CD8-positive, alpha-beta memory T cell (primary cell): ENCODE measurements at regions not wholly inside any gene's neighbourhood (a gene's known extent, or its start where the extent isn't known, plus 50 kb on each side); places are given as distances from the start of the nearest gene placed in this dataset.
"Not testable (repeated sequence)": the region's sequence is repeated elsewhere in the genome, so short reads cannot be mapped to it uniquely, and the experiment has no call there.

ENCODE experiments used
- CTCF ChIA-PET: fragments of 350-600 bp; sonication (Branson Sonifier 250); formaldehyde crosslinking; loops from one replicate; lab custom pipeline; 2021; ENCODE audit warnings: antibody characterized with exemption; lab: Charles Lee
- POLR2A ChIA-PET: fragments of 350-600 bp; sonication (Branson Sonifier 250); formaldehyde crosslinking; loops from one replicate; lab custom pipeline; 2021; ENCODE audit warnings: antibody characterized with exemption; lab: Charles Lee
- DNase-seq, 5 donors: peaks; one replicate each; pipeline versions ENCODE4 v3.0.0 to v3.0.0-alpha.2; 2020 to 2022; ENCODE audit warnings: mixed read lengths in 1 of 5
- H3K27ac ChIP-seq: one replicate; pipeline ENCODE4 v1.7.0; 2013; ENCODE audit warnings: low read depth, mild to moderate bottlenecking, low read length, moderate library complexity
- H3K27me3 ChIP-seq: 2 replicates; pipeline ENCODE4 v1.7.0; 2013; ENCODE audit warnings: low read length, mild to moderate bottlenecking; ENCODE audit not compliant: insufficient read depth, poor library complexity, severe bottlenecking
- H3K36me3 ChIP-seq: 2 replicates; pipeline ENCODE4 v1.7.0; 2013; ENCODE audit warnings: mild to moderate bottlenecking, low read length, moderate library complexity; ENCODE audit not compliant: insufficient read depth
- H3K4me1 ChIP-seq: 2 replicates; pipeline ENCODE4 v1.7.0; 2013; ENCODE audit warnings: mild to moderate bottlenecking, low read length, moderate library complexity; ENCODE audit not compliant: insufficient read depth
- H3K4me3 ChIP-seq: 2 replicates; pipeline ENCODE4 v1.7.0; 2013; ENCODE audit warnings: mild to moderate bottlenecking, low read length
- H3K9me3 ChIP-seq: 2 replicates; pipeline ENCODE4 v1.7.0; 2013; ENCODE audit warnings: mild to moderate bottlenecking, low read length
- H3K27ac Mint-ChIP-seq, 8 donors: one replicate each; pipeline ENCODE4 v1.8.0; 2020 to 2021; ENCODE audit warnings: mixed read lengths in 8 of 8, mild to moderate bottlenecking in 6 of 8, inconsistent platforms in 3 of 8, moderate library complexity in 3 of 8
- H3K27me3 Mint-ChIP-seq, 2 donors: one replicate each; pipeline ENCODE4 v1.8.0; 2020 to 2021; ENCODE audit warnings: mixed read lengths in 2 of 2, mild to moderate bottlenecking in 1 of 2, moderate library complexity in 1 of 2
- H3K36me3 Mint-ChIP-seq, 3 donors: one replicate each; pipeline ENCODE4 v1.8.0; 2020 to 2021; ENCODE audit warnings: mixed read lengths in 3 of 3, inconsistent platforms in 1 of 3, mild to moderate bottlenecking in 1 of 3
- H3K4me1 Mint-ChIP-seq, 3 donors: one replicate each; pipeline ENCODE4 v1.8.0; 2020 to 2021; ENCODE audit warnings: mixed read lengths in 3 of 3, inconsistent platforms in 1 of 3, mild to moderate bottlenecking in 1 of 3
- H3K4me3 Mint-ChIP-seq, 7 donors: one replicate each; pipeline ENCODE4 v1.8.0; 2020 to 2021; ENCODE audit warnings: mixed read lengths in 7 of 7, mild to moderate bottlenecking in 6 of 7, moderate library complexity in 4 of 7, inconsistent platforms in 2 of 7
- H3K9me3 Mint-ChIP-seq, 5 donors: one replicate each; pipeline ENCODE4 v1.8.0; 2020 to 2022; ENCODE audit warnings: mixed read lengths in 5 of 5, mild to moderate bottlenecking in 3 of 5, moderate library complexity in 2 of 5, inconsistent platforms in 1 of 5

- Histone ChIP-seq H3K4me1 (no peaks in the 10 kb centered on the region), H3K27ac (no peak overlapping the region), H3K36me3 (no peaks in the 10 kb centered on the region), H3K4me3 (no peak overlapping the region), H3K27me3 (no peaks in the 10 kb centered on the region), H3K9me3 (no peaks in the 10 kb centered on the region)
- DNase-seq = no peak
- Mint-ChIP-seq H3K4me3 (no peak overlapping the region), H3K27ac (no peak overlapping the region), H3K9me3 (peaks cover 0 to 9% (median 3%) of the 10 kb centered on the region in 5 donors), H3K4me1 (no peaks in the 10 kb centered on the region), H3K27me3 (no peaks in the 10 kb centered on the region), H3K36me3 (no peaks in the 10 kb centered on the region)
- CTCF ChIA-PET = no interaction called here
- POLR2A ChIA-PET = no interaction called here
Observed at GRCh38 chr3:26293329-26293844, 329.2 kb upstream of the LRRC3B start.

GRCh38 chr3:26307192-26307591, 315.4 kb upstream of the LRRC3B start:
- no peaks in the 10 kb centered on the region for H3K4me1 Mint-ChIP-seq
- no peaks in the 10 kb centered on the region for H3K9me3 ChIP-seq
- no peak overlapping the region for H3K4me3 Mint-ChIP-seq
- no peaks in the 10 kb centered on the region for H3K4me1 ChIP-seq
- H3K36me3 Mint-ChIP-seq = no peaks in the 10 kb centered on the region
- no peak overlapping the region for H3K27ac Mint-ChIP-seq
- H3K27me3 ChIP-seq = no peaks in the 10 kb centered on the region
- no peak overlapping the region for H3K4me3 ChIP-seq
- no peaks in the 10 kb centered on the region for H3K27me3 Mint-ChIP-seq
- ChIA-PET POLR2A (no interaction called here), CTCF (no interaction called here)
- H3K36me3 ChIP-seq = no peaks in the 10 kb centered on the region
- DNase-seq = no peak
- peaks cover 0 to 23% (median 8%) of the 10 kb centered on the region in 5 donors for H3K9me3 Mint-ChIP-seq
- no peak overlapping the region for H3K27ac ChIP-seq

GRCh38 chr3:26307787-26308186, 314.8 kb upstream of the LRRC3B start:
- Mint-ChIP-seq H3K9me3 (peaks cover 0 to 18% (median 8%) of the 10 kb centered on the region in 5 donors), H3K4me1 (no peaks in the 10 kb centered on the region), H3K4me3 (no peak overlapping the region), H3K27me3 (no peaks in the 10 kb centered on the region), H3K36me3 (no peaks in the 10 kb centered on the region), H3K27ac (no peak overlapping the region)
- no peak for DNase-seq
- POLR2A ChIA-PET = no interaction called here
- Histone ChIP-seq H3K4me3 (no peak overlapping the region), H3K27me3 (no peaks in the 10 kb centered on the region), H3K4me1 (no peaks in the 10 kb centered on the region), H3K9me3 (no peaks in the 10 kb centered on the region), H3K36me3 (no peaks in the 10 kb centered on the region), H3K27ac (no peak overlapping the region)
- CTCF ChIA-PET = no interaction called here

- no peaks in the 10 kb centered on the region for H3K9me3 ChIP-seq
- Mint-ChIP-seq H3K9me3 (peaks cover 0 to 21% (median 8%) of the 10 kb centered on the region in 5 donors), H3K36me3 (no peaks in the 10 kb centered on the region), H3K4me1 (no peaks in the 10 kb centered on the region), H3K27ac (no peak overlapping the region), H3K4me3 (no peak overlapping the region), H3K27me3 (no peaks in the 10 kb centered on the region)
- no peaks in the 10 kb centered on the region for H3K27me3 ChIP-seq
- H3K4me3 ChIP-seq = no peak overlapping the region
- no peak for DNase-seq
- H3K4me1 ChIP-seq = no peaks in the 10 kb centered on the region
- POLR2A ChIA-PET = no interaction called here
- CTCF ChIA-PET = no interaction called here
- H3K27ac ChIP-seq = no peak overlapping the region
- H3K36me3 ChIP-seq = no peaks in the 10 kb centered on the region
Observed at GRCh38 chr3:26308454-26308853, 314.1 kb upstream of the LRRC3B start.

GRCh38 chr3:26309536-26309935, 313.0 kb upstream of the LRRC3B start:
- CTCF ChIA-PET, H3K27ac Mint-ChIP-seq, DNase-seq, H3K36me3 ChIP-seq, POLR2A ChIA-PET, H3K4me1 Mint-ChIP-seq, H3K4me3 Mint-ChIP-seq, H3K4me1 ChIP-seq, H3K27me3 ChIP-seq, H3K27me3 Mint-ChIP-seq, H3K36me3 Mint-ChIP-seq, H3K9me3 ChIP-seq, H3K27ac ChIP-seq, H3K4me3 ChIP-seq: not testable (repeated sequence)
- H3K9me3 Mint-ChIP-seq = peaks cover 0 to 21% (median 6%) of the 10 kb centered on the region in 5 donors

- Histone ChIP-seq H3K9me3 (no peaks in the 10 kb centered on the region), H3K4me1 (no peaks in the 10 kb centered on the region), H3K27ac (no peak overlapping the region), H3K36me3 (no peaks in the 10 kb centered on the region), H3K4me3 (no peak overlapping the region), H3K27me3 (no peaks in the 10 kb centered on the region)
- no peak overlapping the region for H3K4me3 Mint-ChIP-seq
- no peak overlapping the region for H3K27ac Mint-ChIP-seq
- DNase-seq = no peak
- H3K4me1 Mint-ChIP-seq = no peaks in the 10 kb centered on the region
- no peaks in the 10 kb centered on the region for H3K27me3 Mint-ChIP-seq
- ChIA-PET CTCF (no interaction called here), POLR2A (no interaction called here)
- H3K36me3 Mint-ChIP-seq = no peaks in the 10 kb centered on the region
- peaks cover 7 to 27% (median 11%) of the 10 kb centered on the region in 5 donors for H3K9me3 Mint-ChIP-seq
Observed at GRCh38 chr3:26312816-26313215, 309.8 kb upstream of the LRRC3B start.

GRCh38 chr3:26316472-26316871, 306.1 kb upstream of the LRRC3B start:
- Histone ChIP-seq H3K4me1 (no peaks in the 10 kb centered on the region), H3K4me3 (no peak overlapping the region), H3K36me3 (no peaks in the 10 kb centered on the region), H3K27ac (no peak overlapping the region), H3K27me3 (no peaks in the 10 kb centered on the region), H3K9me3 (no peaks in the 10 kb centered on the region)
- ChIA-PET CTCF (no interaction called here), POLR2A (no interaction called here)
- Mint-ChIP-seq H3K9me3 (peaks cover 9 to 31% (median 16%) of the 10 kb centered on the region in 5 donors), H3K36me3 (no peaks in the 10 kb centered on the region), H3K27me3 (no peaks in the 10 kb centered on the region), H3K4me1 (no peaks in the 10 kb centered on the region), H3K4me3 (no peak overlapping the region), H3K27ac (no peak overlapping the region)
- DNase-seq = no peak

- H3K4me1 Mint-ChIP-seq, H3K27me3 ChIP-seq, H3K4me3 Mint-ChIP-seq, CTCF ChIA-PET, DNase-seq, H3K36me3 ChIP-seq, H3K9me3 ChIP-seq, H3K27ac ChIP-seq, H3K36me3 Mint-ChIP-seq, H3K27ac Mint-ChIP-seq, H3K27me3 Mint-ChIP-seq, POLR2A ChIA-PET, H3K4me3 ChIP-seq, H3K4me1 ChIP-seq: not testable (repeated sequence)
- H3K9me3 Mint-ChIP-seq = peaks cover 8 to 34% (median 21%) of the 10 kb centered on the region in 5 donors
Observed at GRCh38 chr3:26323741-26324140, 298.8 kb upstream of the LRRC3B start.

- peaks cover 0 to 10% (median 3%) of the 10 kb centered on the region in 5 donors for H3K9me3 Mint-ChIP-seq
- POLR2A ChIA-PET = no interaction called here
Observed at GRCh38 chr3:26340001-26340400, 282.6 kb upstream of the LRRC3B start.

More at GRCh38 chr3:26340001-26340400, 282.6 kb upstream of the LRRC3B start:
- no peaks in the 10 kb centered on the region for H3K4me1 ChIP-seq
- Mint-ChIP-seq H3K27me3 (no peaks in the 10 kb centered on the region), H3K36me3 (no peaks in the 10 kb centered on the region), H3K4me1 (no peaks in the 10 kb centered on the region), H3K27ac (no peak overlapping the region), H3K4me3 (no peak overlapping the region)
- CTCF ChIA-PET = no interaction called here
- no peaks in the 10 kb centered on the region for H3K27me3 ChIP-seq
- DNase-seq = no peak
- H3K36me3 ChIP-seq = no peaks in the 10 kb centered on the region
- H3K27ac ChIP-seq = no peak overlapping the region
- H3K4me3 ChIP-seq = no peak overlapping the region
- H3K9me3 ChIP-seq = no peaks in the 10 kb centered on the region
